SK-N-MC (cell line): ENCODE measurements at regions not wholly inside any gene's neighbourhood (a gene's known extent, or its start where the extent isn't known, plus 50 kb on each side); places are given as distances from the start of the nearest gene placed in this dataset.

Source experiments
- EZH2 ChIP-seq: fragments of 200-600 bp; sonication (generic); IDR thresholded peaks from one replicate; pipeline ENCODE4 v1.6.1; 2017; ENCODE audit warnings: antibody characterized with exemption
- FOXP2 ChIP-seq: optimal IDR thresholded peaks from 2 replicates; pipeline ENCODE3; 2011; ENCODE audit warnings: mild to moderate bottlenecking, moderate library complexity; ENCODE audit not compliant: insufficient read depth; ENCODE audit errors: extremely low read length, control extremely low read depth
- POLR2AphosphoS5 ChIP-seq: IDR thresholded peaks from 2 replicates; pipeline ENCODE4 v1.6.1; 2012; ENCODE audit warnings: mild to moderate bottlenecking, low read depth, low read length, borderline replicate concordance

GRCh38 chr10:3892440-3893425 lies 107.7 kb upstream of the KLF6 start:
- no peak for TF ChIP-seq POLR2AphosphoS5
- no peak for TF ChIP-seq EZH2
- no peak for TF ChIP-seq FOXP2
